Activated CD8-positive, alpha-beta memory T cell treated with anti-CD3 and anti-CD28 coated beads for 24 hours (primary cell): ENCODE measurements at regions not wholly inside any gene's neighbourhood (a gene's known extent, or its start where the extent isn't known, plus 50 kb on each side); places are given as distances from the start of the nearest gene placed in this dataset.
"Not testable (repeated sequence)": the region's sequence is repeated elsewhere in the genome, so short reads cannot be mapped to it uniquely, and the experiment has no call there.

Experiments used
- DNase-seq: peaks from one replicate; pipeline ENCODE4 v3.0.0-alpha.2; 2020

DNA sequence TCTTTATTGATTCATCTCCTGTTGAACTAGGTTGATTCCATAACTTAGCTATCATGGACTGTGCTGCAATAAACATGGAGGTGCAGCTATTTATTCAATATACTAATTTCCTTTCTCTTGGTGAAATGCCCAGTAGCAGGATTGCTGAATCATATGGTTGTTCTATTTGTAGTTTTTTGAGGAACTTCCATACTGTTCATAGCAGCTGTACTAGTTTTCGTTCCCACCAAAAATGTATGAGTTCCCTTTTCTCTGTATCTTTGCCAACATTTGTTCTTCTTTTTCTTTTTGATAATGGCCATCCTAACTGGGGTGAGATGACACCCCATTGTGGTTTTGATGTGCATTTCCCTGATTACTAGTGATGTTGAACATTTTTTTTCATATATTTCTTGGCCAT is 87.2 kb upstream of the NAV2 start:
- no peak for DNase-seq

DNA sequence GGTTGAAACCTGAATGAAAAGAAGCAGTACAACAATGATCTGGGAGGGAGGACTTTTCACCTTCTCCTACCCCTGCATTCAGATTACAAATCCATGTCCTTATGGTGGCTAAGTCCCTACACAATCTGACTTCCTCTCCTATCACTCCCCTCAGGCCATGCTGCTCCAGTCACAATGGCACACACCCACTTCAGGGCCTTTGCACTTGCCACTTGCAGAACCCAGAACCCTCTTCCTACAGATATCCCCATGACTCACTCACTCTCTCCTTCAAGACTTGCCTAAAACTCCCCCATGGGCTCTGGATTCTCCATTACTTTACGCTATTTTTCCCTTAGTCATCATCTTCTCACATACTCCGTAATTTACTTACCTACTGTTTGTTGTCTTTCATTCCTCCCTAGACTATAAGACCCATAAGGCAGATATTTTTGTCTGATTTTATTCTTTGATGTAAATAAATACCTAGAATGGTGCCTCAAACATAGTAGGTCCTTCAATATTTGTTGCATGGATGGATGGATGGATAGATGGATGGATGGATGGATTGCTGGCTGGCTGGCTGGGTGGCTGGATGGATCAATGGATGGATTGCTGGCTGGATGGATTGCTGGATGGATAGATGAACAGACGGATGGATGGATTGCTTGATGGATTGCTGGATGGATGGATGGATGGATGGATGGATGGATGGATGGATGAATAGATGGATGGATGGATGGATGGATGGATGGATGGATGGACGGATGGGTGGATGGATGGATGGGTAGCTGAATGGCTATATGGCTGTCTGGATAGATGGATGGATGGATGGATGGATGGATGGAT is 94.7 kb upstream of the NAV2 start:
- DNase-seq = no peak

DNA sequence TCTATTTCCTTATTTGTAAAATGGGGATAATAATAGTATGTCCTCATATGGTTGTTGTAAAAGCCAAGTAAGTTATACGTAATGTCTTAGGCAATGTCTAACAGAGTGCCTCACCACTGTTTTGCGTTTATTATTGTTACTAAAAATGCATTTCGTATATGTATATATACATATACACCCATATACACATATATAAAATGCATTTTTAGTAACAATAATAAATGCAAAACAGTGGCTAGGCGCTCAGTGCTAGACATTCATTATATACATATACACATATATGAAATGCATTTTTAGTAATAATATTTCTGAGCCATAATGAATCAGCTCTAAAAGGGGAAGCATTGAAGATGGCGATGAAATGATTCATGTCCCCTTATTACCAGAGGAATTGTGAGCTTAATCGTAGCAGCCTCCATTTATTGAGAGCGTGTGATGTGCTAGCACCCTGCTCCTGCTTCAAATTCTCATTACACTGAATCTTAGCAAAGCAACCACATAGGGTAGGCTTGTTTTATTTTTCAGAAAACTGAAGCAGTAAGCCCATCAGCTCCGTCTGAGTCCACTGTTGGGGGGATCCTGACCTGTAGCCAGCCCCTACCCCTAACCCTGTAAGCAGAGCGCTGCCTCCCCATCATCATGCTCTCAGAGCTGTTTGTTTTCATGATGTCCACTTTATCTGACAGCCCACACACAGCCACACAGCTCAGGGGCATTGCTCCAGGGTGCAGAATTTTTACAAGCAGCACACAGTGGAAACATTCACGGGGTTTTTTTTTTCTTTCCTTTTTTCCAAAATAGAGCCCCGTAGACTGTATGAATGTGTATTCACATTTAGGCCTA is 97.1 kb upstream of the NAV2 start:
- DNase-seq = no peak

DNA sequence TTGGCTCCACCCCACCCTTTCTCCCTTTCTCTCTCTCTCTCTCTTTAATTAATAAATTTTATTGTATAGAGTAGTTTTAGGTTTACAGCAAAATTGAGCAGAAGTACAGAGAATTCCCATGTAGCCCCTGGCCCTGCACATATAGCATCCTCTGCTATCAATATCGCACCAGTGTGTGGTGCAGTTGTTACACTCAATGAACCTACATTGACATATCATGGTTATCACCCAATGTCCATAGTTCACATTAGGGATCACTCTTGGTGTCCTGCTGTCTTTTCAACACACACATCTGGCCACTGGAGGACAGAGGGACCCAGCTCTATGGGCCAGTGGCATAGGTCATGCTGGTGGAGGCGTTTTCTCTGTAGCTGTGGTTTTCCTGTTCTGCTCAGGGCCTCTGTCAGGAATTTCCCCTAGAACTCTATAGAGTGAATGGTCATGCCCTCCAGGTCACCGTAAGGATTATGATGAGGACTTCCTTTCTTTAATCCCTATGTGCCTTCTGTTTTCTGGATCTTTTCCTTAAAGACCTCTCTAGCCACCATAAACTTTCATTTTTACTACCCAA is 98.2 kb upstream of the NAV2 start:
- DNase-seq = no peak

DNA sequence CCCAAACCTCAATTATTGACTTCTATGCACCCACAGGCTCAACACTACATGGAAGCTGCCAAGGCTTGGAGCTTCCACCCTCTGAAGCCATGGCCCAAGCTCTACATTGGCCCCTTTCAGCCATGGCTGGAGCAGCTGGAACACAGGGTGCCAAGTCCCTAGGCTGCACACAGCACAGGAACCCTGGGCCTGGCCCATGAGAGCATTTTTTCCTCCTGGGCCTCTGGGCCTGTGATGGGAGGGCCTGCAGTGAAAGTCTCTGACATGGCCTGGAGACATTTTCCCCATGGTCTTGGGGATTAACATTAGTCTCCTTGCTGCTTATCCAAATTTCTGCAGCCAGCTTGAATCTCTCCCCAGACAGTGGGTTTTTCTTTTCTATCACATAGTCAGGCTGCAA is 100.6 kb upstream of the NAV2 start:
- DNase-seq = not testable (repeated sequence)

DNA sequence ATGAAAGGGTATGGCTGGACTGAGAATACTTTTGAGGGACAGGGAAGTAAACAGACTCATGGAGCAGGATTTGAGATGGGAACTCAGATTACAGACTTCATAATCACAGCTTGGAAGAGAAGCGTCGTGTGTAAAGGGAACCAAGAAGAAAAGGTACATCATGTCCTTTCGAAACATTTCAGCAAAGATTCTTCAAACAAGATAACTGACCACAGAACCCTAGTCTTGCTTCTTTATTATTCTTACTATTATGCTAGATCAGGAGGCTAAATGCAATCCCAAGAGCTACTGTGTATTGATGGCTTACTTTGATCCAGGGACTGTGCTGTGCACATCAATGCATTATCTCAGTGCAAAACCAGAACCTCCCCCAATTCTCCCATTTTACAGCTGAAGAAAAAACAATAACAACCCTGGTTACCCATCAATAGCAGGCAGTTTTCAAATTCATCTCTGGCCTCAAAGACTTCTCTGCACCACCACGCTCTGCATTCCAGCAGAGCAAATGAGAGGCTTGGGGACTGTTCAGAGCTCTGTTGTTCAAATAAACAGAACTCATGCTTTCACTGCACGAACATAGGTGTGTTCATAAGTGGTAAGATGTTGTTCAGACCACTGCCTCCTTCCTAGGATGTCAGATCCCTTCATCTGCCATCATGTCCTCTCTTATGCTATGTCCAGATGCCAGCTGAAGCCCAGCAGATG is 104.8 kb upstream of the NAV2 start:
- DNase-seq = no peak

DNA sequence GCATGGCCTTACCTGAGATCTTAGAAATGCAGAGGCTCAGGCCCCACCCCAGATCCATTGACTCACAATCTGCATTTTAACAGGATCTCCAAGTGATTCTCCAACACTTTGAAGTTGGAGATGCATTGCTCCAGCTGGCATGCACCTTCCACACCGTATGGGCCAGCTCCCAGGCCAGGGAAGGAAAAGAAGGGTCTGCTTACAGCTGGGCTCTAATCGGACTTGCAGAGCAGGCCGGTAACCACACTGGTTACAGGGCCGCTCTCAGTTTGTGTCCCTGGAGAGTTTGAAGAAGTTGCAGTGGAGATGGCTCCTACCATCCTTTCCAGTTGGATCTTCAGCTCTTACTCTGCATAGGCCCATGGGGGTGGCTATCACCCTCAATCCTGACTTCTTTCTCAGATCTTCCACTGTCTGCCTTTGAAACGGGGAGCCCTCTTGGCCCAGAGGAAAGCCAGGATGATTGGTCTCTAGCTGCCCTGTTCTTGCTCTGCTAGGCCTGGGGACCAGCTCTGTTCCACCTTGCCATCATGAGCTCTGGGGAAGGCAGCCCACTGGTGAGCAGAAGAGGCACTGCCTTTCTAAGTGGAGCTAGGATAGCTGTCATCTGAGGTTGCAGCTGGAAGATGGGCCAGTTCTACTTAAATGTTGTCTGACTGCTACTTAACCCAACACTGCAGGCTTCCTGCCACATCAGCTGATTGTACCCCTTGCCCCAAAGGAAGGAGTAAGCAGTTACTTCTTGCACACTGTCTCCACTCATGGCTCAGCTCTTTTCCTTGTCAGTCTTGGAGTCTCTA is 105.6 kb upstream of the NAV2 start:
- no peak for DNase-seq

DNA sequence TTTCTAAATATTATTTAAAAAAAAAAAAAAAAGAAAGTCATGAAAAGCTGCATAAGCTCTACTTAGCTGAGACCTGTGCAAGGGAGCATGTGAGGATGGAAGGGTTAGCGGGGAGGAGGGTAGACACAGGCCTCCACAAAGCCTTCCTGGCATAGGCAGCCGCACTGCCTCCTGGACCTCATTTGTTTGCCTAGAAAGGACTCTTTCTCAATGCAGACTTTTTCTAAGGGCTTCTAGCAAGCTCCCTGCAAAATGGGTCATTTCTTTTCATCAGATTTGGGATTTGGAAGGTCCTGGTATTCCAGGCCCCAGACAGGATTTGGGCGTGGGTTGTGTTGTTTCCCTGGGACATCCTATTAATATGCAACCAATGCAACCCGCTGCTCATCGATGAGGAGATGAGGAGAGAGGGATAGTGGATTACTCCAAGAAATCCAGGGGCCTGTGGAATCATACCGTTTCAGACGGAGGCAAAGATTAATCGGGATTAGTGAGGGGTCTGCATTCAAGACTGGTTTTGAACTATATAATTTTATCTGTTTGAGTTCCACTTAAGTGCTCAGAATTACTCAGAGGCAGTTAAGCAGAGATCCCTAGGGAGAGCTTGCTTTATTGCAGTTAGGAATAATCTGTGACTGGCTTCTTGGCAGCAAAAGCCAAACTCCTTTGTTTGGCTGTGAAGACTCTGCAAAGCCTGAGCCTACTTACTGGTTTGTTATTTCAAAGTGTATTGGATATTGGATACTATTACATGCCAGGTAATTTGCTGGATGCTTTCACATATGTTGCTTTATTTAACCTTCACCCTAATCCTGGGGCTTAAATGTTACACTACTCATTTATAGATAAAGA is 106.9 kb upstream of the NAV2 start:
- DNase-seq = no peak

DNA sequence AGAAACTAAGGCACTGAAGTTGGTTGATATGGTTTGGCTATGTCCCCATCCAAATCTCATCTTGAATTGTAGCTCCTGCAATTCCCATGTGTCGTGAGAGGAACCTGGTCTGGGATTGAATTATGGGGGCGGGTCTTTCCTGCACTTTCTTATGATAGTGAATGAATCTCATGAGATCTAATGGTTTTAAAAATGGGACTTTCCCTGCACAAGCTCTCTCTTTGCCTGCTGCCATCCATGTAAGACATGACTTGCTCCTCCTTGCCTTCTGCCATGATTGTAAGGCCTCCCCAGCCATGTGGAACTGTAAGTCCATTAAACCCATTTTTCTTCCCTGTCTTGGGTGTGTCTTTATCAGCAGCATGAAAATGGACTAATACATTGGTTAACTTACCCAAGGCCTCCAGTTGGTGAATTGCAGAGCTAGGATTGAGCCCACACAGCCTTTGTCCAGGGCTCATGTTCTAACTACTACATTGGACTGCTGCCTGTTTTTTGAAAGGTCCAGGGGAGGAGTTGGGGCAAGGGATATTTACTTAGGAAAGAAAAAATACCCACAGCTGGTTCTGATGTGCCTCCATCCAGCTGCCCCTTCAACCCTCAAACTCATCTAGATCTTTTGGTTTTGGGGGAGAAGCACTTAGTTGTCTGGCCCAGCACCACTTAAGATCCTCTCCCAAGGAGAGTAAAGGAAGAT is 107.8 kb upstream of the NAV2 start:
- no peak for DNase-seq

DNA sequence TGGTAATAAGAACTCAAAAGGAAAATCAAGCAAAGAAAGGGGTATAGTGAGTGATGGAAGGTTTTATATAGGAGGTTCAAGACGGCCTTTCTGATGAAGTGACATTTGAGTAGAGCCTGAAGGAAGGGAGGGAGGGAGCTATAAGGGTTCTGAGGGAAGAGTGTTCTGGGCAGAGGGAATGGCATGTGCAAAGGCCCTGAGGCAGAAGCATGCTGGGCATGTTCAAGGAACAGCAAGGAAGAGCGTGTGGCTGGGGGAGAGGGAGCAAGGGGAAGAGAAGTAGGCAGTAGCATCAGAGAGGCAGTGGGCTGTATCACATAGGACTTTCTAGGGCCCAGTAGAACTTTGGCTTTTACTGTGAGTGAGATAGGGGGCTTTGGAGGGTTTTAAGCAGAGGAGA is 108.9 kb upstream of the NAV2 start:
- DNase-seq = no peak

DNA sequence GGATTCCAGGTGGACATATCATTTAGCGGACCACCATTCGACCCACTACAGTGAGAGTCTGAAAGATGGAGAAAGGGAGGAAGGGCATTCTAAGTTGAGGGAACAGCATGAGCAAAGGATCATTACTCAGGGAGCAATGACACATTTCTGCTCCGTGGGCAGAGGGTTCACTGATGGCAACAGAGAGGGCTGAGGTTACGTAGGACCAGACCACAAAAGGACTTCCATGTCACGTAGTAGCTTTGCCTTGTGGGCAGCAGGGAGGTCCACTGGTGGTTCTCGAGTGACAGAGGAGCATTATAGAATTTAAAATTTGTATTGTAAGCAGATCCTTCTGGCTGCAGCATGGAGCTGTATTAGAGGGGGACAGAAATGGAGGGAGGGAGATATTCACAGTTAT is 109.7 kb upstream of the NAV2 start:
- no peak for DNase-seq

DNA sequence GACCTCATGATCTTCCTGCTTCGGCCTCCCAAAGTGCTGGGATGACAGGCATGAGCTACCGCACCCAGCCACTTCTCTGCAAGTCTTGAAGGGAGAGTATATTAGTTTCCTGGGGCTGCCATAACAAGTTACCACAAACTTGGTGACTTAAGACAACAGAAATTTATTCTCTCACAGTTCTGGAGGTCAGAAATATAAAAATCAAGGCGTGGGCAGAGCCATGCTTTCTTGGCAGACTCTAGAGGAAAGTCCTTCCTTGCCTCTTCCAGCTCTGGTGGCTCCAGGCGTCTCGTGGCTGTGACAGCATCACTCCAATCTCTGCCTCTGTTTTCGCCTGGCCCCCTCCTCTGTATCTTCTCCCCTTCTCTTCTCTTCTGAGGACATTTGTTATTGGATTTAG is 110.2 kb upstream of the NAV2 start:
- no peak for DNase-seq

DNA sequence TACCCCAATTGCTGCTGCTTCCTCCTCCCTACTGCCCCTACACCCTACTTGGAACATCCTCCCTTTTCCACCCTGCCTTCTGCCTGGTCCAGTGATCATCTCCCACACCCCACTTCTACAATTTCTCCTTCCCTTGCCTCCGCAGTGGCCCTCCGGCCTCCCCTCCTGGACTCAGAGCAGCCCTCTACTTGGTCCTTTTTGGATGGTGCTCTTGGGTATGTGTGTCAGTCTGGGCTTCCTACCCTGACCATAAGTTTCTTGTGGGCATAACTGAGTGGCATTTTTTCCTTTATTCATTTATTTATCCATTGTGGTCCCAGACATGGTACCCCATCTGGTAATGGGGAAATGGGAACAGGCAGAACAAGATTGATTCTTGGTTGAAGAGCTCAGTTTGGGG is 111.4 kb upstream of the NAV2 start:
- DNase-seq = no peak

DNA sequence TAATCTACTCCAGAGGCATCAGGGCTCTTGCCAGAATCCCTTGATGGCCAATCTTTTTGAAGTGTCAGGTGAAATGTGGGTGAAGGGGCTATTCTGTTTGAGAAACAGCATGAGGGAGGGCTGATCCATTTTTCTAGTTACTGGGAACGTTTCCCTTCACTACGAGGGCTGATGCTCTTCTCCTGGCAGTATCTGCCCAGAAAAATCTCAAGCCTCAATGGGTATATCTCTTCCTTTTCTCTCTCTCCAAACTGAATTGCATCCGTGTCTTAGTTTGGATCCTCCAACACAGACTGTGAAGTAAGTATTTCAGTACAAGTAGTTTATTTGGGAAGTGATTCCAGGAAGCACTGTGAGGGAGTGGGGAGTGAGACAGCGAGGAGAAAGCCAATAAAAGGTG is 113.0 kb upstream of the NAV2 start:
- no peak for DNase-seq

DNA sequence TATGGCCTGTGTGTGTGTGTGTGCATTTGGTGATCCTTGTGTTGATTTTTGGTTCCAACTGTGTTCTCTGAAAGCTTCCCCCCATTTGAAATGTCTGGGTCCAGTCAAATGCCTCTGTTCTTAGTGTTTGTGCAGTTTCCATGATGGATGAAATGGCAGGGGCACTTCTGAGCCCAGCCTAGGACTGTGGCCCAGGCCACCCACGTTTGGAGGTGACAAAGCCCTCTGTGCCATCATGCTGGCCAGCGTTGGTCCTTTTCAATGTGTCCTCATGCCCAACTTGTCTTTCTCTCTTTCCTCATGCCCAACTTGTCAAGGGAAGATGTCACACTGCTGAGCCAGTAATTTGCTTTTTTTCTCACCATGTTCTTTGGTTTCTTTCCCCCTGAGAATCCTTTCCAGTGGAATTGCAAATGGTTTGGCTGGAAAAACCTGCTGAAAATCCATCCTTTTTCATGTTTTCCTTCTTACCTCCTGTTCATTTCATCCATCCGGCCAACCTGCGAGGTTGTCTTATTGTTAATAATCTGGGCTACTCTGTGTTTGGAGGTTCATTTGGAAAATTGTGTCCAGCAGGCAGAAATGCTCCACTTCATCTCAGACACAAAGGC is 113.7 kb upstream of the NAV2 start:
- DNase-seq = no peak

DNA sequence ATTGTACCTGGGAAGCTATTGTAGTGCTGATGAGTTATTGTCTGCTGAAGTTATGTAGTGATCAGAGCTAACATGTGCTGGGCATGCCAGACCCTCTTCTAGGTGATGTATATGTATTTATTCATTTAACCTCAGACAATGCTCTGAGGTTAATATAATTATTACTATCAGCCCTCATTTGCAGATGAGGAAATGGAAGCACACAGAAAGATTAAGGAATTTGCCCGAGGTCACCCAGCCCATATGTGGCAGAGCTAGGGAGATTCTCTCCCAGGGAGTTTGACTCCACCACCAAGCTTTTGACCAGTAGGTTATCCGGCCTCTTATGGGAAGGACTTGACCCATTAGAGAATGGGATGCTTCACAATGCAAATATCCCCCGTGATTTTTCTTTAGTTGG is 114.2 kb upstream of the NAV2 start:
- DNase-seq = no peak

DNA sequence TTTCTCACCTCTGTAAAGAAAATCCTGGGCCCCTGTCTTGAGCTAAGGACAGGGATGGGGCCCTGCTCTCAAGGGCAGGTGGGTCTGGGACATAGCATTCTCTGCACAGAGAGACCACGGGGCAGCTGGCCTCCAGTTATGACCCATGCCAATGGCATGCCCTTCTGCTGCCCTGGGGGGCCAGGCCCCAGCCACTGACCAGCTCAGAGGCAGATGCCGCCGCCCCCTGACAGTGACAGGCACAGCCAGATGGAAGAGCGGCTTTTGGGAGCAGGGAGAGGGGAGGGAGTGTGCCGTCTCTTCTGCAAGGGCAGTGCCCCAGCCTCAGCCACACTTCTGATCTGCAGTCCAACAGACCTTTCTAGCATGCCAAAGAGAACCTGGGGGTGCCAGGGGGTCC is 114.8 kb upstream of the NAV2 start:
- DNase-seq = no peak

DNA sequence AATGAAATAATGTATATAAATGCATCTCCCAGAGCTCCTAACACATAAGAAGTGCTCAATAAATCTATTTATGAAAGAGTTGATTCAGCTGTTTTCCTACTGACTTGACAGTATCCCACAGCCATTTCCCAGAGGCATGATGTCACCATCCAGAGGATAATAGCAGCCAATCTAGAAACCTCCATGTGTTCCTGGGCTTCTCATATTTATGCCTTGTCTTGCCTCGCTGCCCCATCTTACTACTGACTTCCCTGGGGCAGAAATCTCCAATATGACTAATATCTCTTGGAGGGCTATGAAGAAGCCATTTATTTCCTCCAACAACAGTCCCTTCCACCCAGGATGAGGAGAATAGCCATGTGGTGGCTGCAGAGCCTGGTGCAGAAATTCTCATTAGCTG is 115.4 kb upstream of the NAV2 start:
- DNase-seq = no peak

DNA sequence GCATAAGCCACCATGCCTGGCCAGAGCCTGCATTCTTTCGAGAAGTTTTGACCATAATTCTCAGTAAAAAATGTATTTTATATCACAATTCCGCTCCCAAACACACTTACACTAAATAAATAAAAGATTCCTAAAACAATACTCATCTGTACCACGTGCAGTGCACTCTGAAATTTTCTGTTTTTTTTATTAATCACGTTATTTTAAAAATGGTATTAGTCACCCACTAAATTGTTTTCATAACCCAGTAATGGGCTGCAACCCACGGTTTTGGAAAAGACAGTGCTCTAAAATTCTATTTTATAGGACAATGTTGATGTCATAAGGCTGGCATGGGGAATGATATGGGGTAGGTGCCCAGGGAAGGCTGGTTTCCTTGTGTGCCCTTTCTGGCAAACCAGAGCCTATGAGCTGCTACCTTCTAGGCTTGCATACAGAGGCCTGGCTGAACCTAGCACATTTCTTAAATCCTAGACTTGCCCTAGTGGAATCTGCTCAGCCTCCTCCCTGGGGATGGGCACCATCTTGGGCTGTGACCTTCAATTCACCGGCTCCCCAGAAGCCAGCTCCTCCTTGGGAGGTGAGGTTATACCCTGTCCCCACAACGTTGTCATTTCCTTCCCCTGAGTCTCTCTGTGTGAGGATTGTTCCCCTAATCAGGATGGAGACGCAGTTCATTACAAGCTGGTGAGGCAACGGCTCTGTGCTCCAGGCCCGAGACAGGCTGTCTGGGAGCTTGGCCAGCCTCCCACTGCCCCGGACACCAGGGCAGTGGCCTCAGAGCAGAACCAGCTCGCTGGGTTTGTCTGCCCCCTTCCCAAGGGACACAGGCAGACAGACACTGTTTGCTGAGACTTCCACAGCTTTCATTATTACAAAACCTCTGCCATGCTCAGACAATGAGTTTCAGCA is 116.5 kb upstream of the NAV2 start:
- no peak for DNase-seq
